ENCODE measurements at regions not wholly inside any gene's neighbourhood (a gene's known extent, or its start where the extent isn't known, plus 50 kb on each side); places are given as distances from the start of the nearest gene placed in this dataset.

- Histone ChIP-seq H3K9me3 (no peaks in the 10 kb centered on the region), H3K27me3 (no peaks in the 10 kb centered on the region), H3K36me3 (no peaks in the 10 kb centered on the region), H3K4me3 (no peak overlapping the region), H3K27ac (no peak overlapping the region), H3K9ac (ENCODE audit: low read depth in 2 of 2, low read length in 2 of 2) (no peak overlapping the region), H3K4me1 (no peaks in the 10 kb centered on the region)
- no peak for DNase-seq
- TF ChIP-seq CTCF (IDR thresholded peaks at IDR 0.05), result no peak
- intact Hi-C loops (cut with DNase I), result no loop called here
Measured at GRCh38 chr1:199046618-199047017, 407.8 kb downstream of the PTPRC start.

GRCh38 chr1:199054694-199055093 is 415.9 kb downstream of the PTPRC start:
- Histone ChIP-seq H3K27ac (no peak overlapping the region), H3K27me3 (no peaks in the 10 kb centered on the region), H3K4me1 (no peaks in the 10 kb centered on the region), H3K9me3 (no peaks in the 10 kb centered on the region), H3K36me3 (no peaks in the 10 kb centered on the region), H3K9ac (ENCODE audit: low read depth in 2 of 2, low read length in 2 of 2) (no peak overlapping the region), H3K4me3 (no peak overlapping the region)
- intact Hi-C loops (cut with DNase I), result no loop called here
- no peak for DNase-seq
- TF ChIP-seq CTCF (IDR thresholded peaks at IDR 0.05), result no peak

GRCh38 chr1:199057322-199057721 is 418.5 kb downstream of the PTPRC start:
- no peak overlapping the region for H3K9ac ChIP-seq (ENCODE audit: low read depth in 2 of 2, low read length in 2 of 2)
- no peaks in the 10 kb centered on the region for H3K4me1 ChIP-seq
- intact Hi-C loops (cut with DNase I), result no loop called here
- no peak overlapping the region for H3K4me3 ChIP-seq
- no peak for DNase-seq
- H3K27me3 ChIP-seq, result no peaks in the 10 kb centered on the region
- H3K36me3 ChIP-seq, result no peaks in the 10 kb centered on the region
- no peaks in the 10 kb centered on the region for H3K9me3 ChIP-seq
- TF ChIP-seq CTCF (IDR thresholded peaks at IDR 0.05), result no peak
- H3K27ac ChIP-seq, result no peak overlapping the region

GRCh38 chr1:199058281-199058680 is 419.4 kb downstream of the PTPRC start:
- TF ChIP-seq CTCF (IDR thresholded peaks at IDR 0.05), result no peak
- intact Hi-C loops (cut with DNase I), result no loop called here
- no peak overlapping the region for H3K27ac ChIP-seq

GRCh38 chr1:199064971-199065370 is 426.1 kb downstream of the PTPRC start:
- Histone ChIP-seq H3K9me3 (no peaks in the 10 kb centered on the region), H3K27ac (no peak overlapping the region), H3K36me3 (no peaks in the 10 kb centered on the region), H3K4me1 (no peaks in the 10 kb centered on the region), H3K27me3 (no peaks in the 10 kb centered on the region), H3K9ac (ENCODE audit: low read depth in 2 of 2, low read length in 2 of 2) (no peak overlapping the region), H3K4me3 (no peak overlapping the region)
- TF ChIP-seq CTCF (IDR thresholded peaks at IDR 0.05), result no peak
- DNase-seq, result no peak
- intact Hi-C loops (cut with DNase I), result no loop called here

More at GRCh38 chr1:199058281-199058680, 419.4 kb downstream of the PTPRC start:
- H3K27me3 ChIP-seq, result no peaks in the 10 kb centered on the region
- H3K9ac ChIP-seq (ENCODE audit: low read depth in 2 of 2, low read length in 2 of 2), result no peak overlapping the region
- H3K9me3 ChIP-seq, result no peaks in the 10 kb centered on the region
- no peak overlapping the region for H3K4me3 ChIP-seq
- no peaks in the 10 kb centered on the region for H3K36me3 ChIP-seq
- DNase-seq, result no peak
- no peaks in the 10 kb centered on the region for H3K4me1 ChIP-seq

- H3K27ac ChIP-seq, result no peak overlapping the region
- DNase-seq, result no peak
- no peak overlapping the region for H3K9ac ChIP-seq (ENCODE audit: low read depth in 2 of 2, low read length in 2 of 2)
- no peak for TF ChIP-seq CTCF (IDR thresholded peaks at IDR 0.05)
- intact Hi-C loops (cut with DNase I), result no loop called here
- H3K4me1 ChIP-seq, result no peaks in the 10 kb centered on the region
- no peaks in the 10 kb centered on the region for H3K36me3 ChIP-seq
- H3K9me3 ChIP-seq, result no peaks in the 10 kb centered on the region
- H3K4me3 ChIP-seq, result no peak overlapping the region
- no peaks in the 10 kb centered on the region for H3K27me3 ChIP-seq
Measured at GRCh38 chr1:199067483-199067882, 428.6 kb downstream of the PTPRC start.

All from colonic mucosa (tissue), 4 donors.